ENCODE measurements at regions not wholly inside any gene's neighbourhood (a gene's known extent, or its start where the extent isn't known, plus 50 kb on each side); places are given as distances from the start of the nearest gene placed in this dataset.
"Not testable (repeated sequence)": the region's sequence is repeated elsewhere in the genome, so short reads cannot be mapped to it uniquely, and the experiment has no call there.

GRCh38 chr12:62003701-62004100 lies 256.5 kb upstream of the USP15 start:
- DNase-seq (ENCODE audit: low spot score): no peak

- DNase-seq (ENCODE audit: low spot score): no peak
These were observed 254.6 kb upstream of the USP15 start for GRCh38 chr12:62005615-62006014.

GRCh38 chr12:62006076-62006732 lies 254.0 kb upstream of the USP15 start:
- peak; percentile 47 for DNase-seq (ENCODE audit: low spot score)

- no peak for DNase-seq (ENCODE audit: low spot score)
These were observed 251.5 kb upstream of the USP15 start for GRCh38 chr12:62008703-62009102.

GRCh38 chr12:62009445-62009844 lies 250.8 kb upstream of the USP15 start:
- DNase-seq (ENCODE audit: low spot score): no peak

GRCh38 chr12:62010331-62010906 lies 249.8 kb upstream of the USP15 start:
- DNase-seq (ENCODE audit: low spot score): not testable (repeated sequence)

GRCh38 chr12:62010973-62011372 lies 249.2 kb upstream of the USP15 start:
- not testable (repeated sequence) for DNase-seq (ENCODE audit: low spot score)

GRCh38 chr12:62014330-62014729 lies 245.9 kb upstream of the USP15 start:
- no peak for DNase-seq (ENCODE audit: low spot score)

GRCh38 chr12:62016021-62016420 lies 244.2 kb upstream of the USP15 start:
- no peak for DNase-seq (ENCODE audit: low spot score)

GRCh38 chr12:62021808-62022207 lies 238.4 kb upstream of the USP15 start:
- no peak for DNase-seq (ENCODE audit: low spot score)

GRCh38 chr12:62028536-62028935 lies 231.7 kb upstream of the USP15 start:
- no peak for DNase-seq (ENCODE audit: low spot score)

GRCh38 chr12:62032870-62033269 lies 227.3 kb upstream of the USP15 start:
- DNase-seq (ENCODE audit: low spot score): no peak

GRCh38 chr12:62044450-62045135 lies 215.6 kb upstream of the USP15 start:
- no peak for DNase-seq (ENCODE audit: low spot score)

- DNase-seq (ENCODE audit: low spot score): no peak
These were observed 215.0 kb upstream of the USP15 start for GRCh38 chr12:62045211-62045610.

GRCh38 chr12:62050785-62051184 lies 209.4 kb upstream of the USP15 start:
- DNase-seq (ENCODE audit: low spot score): no peak

GRCh38 chr12:62069976-62070375 lies 190.2 kb upstream of the USP15 start:
- no peak for DNase-seq (ENCODE audit: low spot score)

GRCh38 chr12:62073236-62073635 lies 187.0 kb upstream of the USP15 start:
- not testable (repeated sequence) for DNase-seq (ENCODE audit: low spot score)

- DNase-seq (ENCODE audit: low spot score): no peak
These were observed 184.3 kb upstream of the USP15 start for GRCh38 chr12:62075870-62076269.

GRCh38 chr12:62078020-62078419 lies 182.2 kb upstream of the USP15 start:
- DNase-seq (ENCODE audit: low spot score): no peak

- no peak for DNase-seq (ENCODE audit: low spot score)
These were observed 177.8 kb upstream of the USP15 start for GRCh38 chr12:62082448-62082847.

GRCh38 chr12:62098132-62098531 lies 162.1 kb upstream of the USP15 start:
- no peak for DNase-seq (ENCODE audit: low spot score)

GRCh38 chr12:62103748-62104147 lies 156.5 kb upstream of the USP15 start:
- DNase-seq (ENCODE audit: low spot score): no peak

GRCh38 chr12:62106547-62107185 lies 153.5 kb upstream of the USP15 start:
- DNase-seq (ENCODE audit: low spot score): no peak

Measured in H4 (cell line).